IgD-negative memory B cell (primary cell): ENCODE measurements at regions not wholly inside any gene's neighbourhood (a gene's known extent, or its start where the extent isn't known, plus 50 kb on each side); places are given as distances from the start of the nearest gene placed in this dataset.
"Not testable (repeated sequence)": the region's sequence is repeated elsewhere in the genome, so short reads cannot be mapped to it uniquely, and the experiment has no call there.

Experiments
- H3K27ac Mint-ChIP-seq, 3 donors: one replicate each; pipeline ENCODE4 v1.8.0; 2020 to 2022; ENCODE audit warnings: mild to moderate bottlenecking in 3 of 3, mixed read lengths in 3 of 3, moderate library complexity in 1 of 3
- H3K27me3 Mint-ChIP-seq: one replicate; pipeline ENCODE4 v1.8.0; 2021; ENCODE audit warnings: mixed read lengths
- H3K36me3 Mint-ChIP-seq: one replicate; pipeline ENCODE4 v1.8.0; 2020; ENCODE audit warnings: mild to moderate bottlenecking, mixed read lengths
- H3K4me1 Mint-ChIP-seq, 3 donors: one replicate each; pipeline ENCODE4 v1.8.0; 2020 to 2022; ENCODE audit warnings: mixed read lengths in 3 of 3, mild to moderate bottlenecking in 1 of 3
- H3K4me3 Mint-ChIP-seq, 4 donors: one replicate each; pipeline ENCODE4 v1.8.0; 2020 to 2022; ENCODE audit warnings: mild to moderate bottlenecking in 4 of 4, mixed read lengths in 4 of 4, moderate library complexity in 3 of 4
- H3K9me3 Mint-ChIP-seq, 3 donors: one replicate each; pipeline ENCODE4 v1.8.0; 2020 to 2021; ENCODE audit warnings: mixed read lengths in 3 of 3, mild to moderate bottlenecking in 1 of 3

- peak overlapping the region in 2 of 4 donors; percentile 77 to 83 for H3K4me3 Mint-ChIP-seq
- H3K9me3 Mint-ChIP-seq = no peaks in the 10 kb centered on the region
- peaks cover 2% of the 10 kb centered on the region for H3K36me3 Mint-ChIP-seq
- H3K4me1 Mint-ChIP-seq = peaks cover 56 to 70% (median 64%) of the 10 kb centered on the region in 3 donors
- peak overlapping the region; percentile 85 to 98 (median 96) for H3K27ac Mint-ChIP-seq
- H3K27me3 Mint-ChIP-seq = no peaks in the 10 kb centered on the region
Measured at GRCh38 chr2:195536906-195537305, 120.1 kb upstream of the SLC39A10 start.

- Mint-ChIP-seq H3K27ac (peak overlapping the region; percentile 85 to 98 (median 96)), H3K4me1 (peaks cover 56 to 72% (median 66%) of the 10 kb centered on the region in 3 donors), H3K4me3 (peak overlapping the region; percentile 9 to 81 (median 68)), H3K9me3 (peaks cover 0 to 5% (median 0%) of the 10 kb centered on the region in 3 donors), H3K27me3 (no peaks in the 10 kb centered on the region), H3K36me3 (peaks cover 2% of the 10 kb centered on the region)
Measured at GRCh38 chr2:195535911-195536522, 121.0 kb upstream of the SLC39A10 start.

DNA sequence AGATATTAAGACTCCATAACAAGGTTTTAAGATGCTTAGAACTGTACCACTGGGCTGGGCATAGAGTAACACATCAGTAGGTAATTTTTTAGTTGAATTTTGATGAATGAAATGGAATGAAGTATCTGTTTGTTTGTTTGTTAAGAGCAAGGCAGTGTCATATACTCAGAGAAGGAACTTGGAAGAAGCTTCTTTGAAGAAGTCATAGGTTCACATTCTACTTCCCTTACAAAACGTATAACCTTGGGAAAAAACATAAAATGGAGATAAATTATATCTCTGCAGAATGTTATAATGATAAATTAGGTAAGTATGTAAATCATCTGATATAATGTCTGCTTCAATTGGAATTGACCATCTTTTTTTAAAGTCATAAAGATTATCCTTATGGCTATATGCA is 122.1 kb upstream of the SLC39A10 start:
- Mint-ChIP-seq H3K9me3 (peaks cover 0 to 5% (median 0%) of the 10 kb centered on the region in 3 donors), H3K27ac (peak overlapping the region; percentile 85 to 98 (median 96)), H3K27me3 (no peaks in the 10 kb centered on the region), H3K4me3 (peak overlapping the region in 3 of 4 donors; percentile 49 to 86 (median 58)), H3K36me3 (peaks cover 2% of the 10 kb centered on the region), H3K4me1 (peaks cover 57 to 72% (median 66%) of the 10 kb centered on the region in 3 donors)

DNA sequence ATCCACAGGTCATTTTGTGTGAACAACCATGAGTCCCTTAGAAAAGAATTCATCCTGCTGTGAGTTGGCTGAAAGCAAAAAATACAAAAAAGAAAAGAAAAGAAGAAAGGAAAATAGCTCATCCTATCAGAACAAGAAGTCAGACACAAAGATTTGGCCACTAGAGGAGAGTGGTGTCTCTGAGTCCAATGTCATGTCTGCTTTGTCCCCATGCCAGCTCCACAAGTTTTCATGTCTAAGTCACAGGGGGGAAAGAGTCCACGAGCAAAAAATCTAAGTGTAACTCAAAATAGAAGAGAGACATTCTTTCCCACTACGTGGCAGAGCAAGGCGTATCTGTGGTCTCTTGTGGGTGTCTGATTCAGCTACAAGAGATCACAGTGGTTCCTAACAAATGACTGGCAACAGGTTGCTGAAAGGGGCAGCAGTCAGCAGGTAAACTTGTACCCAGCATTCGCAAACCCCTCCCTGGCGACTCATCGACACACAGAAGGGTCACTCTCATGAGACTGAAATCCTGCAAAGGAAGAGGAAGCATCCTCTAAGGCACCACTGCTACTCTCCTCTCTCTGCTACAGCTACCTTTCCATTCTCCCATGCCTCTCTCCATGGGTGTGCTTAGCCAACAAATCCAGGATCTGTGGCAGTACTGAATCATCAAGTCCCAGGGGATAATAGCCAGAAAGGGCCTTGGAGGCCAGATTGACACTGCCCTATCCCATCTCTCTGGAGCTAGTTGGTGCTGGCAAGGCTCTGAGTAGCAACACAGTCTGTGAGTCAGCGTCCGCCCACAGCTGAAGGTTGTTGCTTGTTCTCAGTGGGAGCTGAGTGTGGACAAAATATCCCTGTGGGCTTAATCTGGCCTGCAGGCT is 123.0 kb upstream of the SLC39A10 start:
- H3K4me1 Mint-ChIP-seq = peaks cover 55 to 71% (median 64%) of the 10 kb centered on the region in 3 donors
- peaks cover 2% of the 10 kb centered on the region for H3K36me3 Mint-ChIP-seq
- no peaks in the 10 kb centered on the region for H3K27me3 Mint-ChIP-seq
- H3K27ac Mint-ChIP-seq = peak overlapping the region; percentile 85 to 98 (median 96)
- peak overlapping the region; percentile 71 to 91 (median 79) for H3K4me3 Mint-ChIP-seq
- H3K9me3 Mint-ChIP-seq = peaks cover 0 to 5% (median 0%) of the 10 kb centered on the region in 3 donors

DNA sequence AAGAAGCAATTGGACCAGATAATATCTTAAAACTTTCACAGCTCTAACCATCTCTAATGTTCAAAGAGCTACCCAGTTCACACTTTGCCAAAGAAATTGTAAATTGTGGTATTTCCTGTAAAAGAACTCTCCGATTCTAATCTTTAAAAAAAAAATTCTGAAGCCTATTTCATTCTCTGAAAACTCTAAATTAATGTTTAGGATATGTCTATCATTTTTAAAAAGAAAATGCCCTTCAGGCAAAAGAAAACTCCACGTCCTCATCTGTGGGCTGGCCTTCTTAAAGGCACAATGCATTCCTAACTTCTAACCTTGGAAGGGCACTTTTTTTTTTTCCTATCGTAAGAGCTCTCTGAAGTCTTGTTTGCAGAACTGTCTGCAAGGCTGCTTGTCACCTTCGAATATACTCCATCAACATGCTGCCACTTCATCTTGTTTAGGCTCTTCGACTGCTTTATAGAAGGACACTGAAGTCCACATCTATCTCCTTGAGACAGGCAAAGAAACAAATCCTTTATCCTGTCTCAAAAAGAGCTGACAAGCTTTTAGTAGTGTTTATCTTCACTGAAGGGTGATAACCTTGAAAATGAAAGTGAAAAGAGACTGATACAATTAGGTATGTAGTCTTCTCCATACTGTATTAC is 124.3 kb upstream of the SLC39A10 start:
- H3K36me3 Mint-ChIP-seq = no peaks in the 10 kb centered on the region

GRCh38 chr2:195532255-195532627 is 124.8 kb upstream of the SLC39A10 start:
- no peaks in the 10 kb centered on the region for H3K27me3 Mint-ChIP-seq
- H3K4me3 Mint-ChIP-seq = peak overlapping the region; percentile 78 to 95 (median 88)
- peak overlapping the region; percentile 69 to 94 (median 83) for H3K27ac Mint-ChIP-seq
- peaks cover 0 to 5% (median 2%) of the 10 kb centered on the region in 3 donors for H3K9me3 Mint-ChIP-seq
- no peaks in the 10 kb centered on the region for H3K36me3 Mint-ChIP-seq
- H3K4me1 Mint-ChIP-seq = peaks cover 43 to 58% (median 51%) of the 10 kb centered on the region in 3 donors

More for the DNA sequence above, 124.3 kb upstream of the SLC39A10 start:
- peaks cover 44 to 62% (median 53%) of the 10 kb centered on the region in 3 donors for H3K4me1 Mint-ChIP-seq
- peak overlapping the region; percentile 69 to 94 (median 83) for H3K27ac Mint-ChIP-seq
- H3K9me3 Mint-ChIP-seq = peaks cover 0 to 5% (median 0%) of the 10 kb centered on the region in 3 donors
- H3K4me3 Mint-ChIP-seq = peak overlapping the region; percentile 78 to 95 (median 88)
- H3K27me3 Mint-ChIP-seq = no peaks in the 10 kb centered on the region

GRCh38 chr2:195531754-195532153 is 125.3 kb upstream of the SLC39A10 start:
- no peaks in the 10 kb centered on the region for H3K27me3 Mint-ChIP-seq
- no peaks in the 10 kb centered on the region for H3K36me3 Mint-ChIP-seq
- H3K4me3 Mint-ChIP-seq = peak overlapping the region in 1 of 4 donors; percentile 95
- H3K27ac Mint-ChIP-seq = peak overlapping the region; percentile 69 to 83 (median 78)
- H3K4me1 Mint-ChIP-seq = peaks cover 38 to 53% (median 46%) of the 10 kb centered on the region in 3 donors
- peaks cover 0 to 5% (median 2%) of the 10 kb centered on the region in 3 donors for H3K9me3 Mint-ChIP-seq

- not testable (repeated sequence) for H3K27me3 Mint-ChIP-seq, H3K36me3 Mint-ChIP-seq, H3K27ac Mint-ChIP-seq, H3K4me3 Mint-ChIP-seq, H3K4me1 Mint-ChIP-seq, H3K9me3 Mint-ChIP-seq
Measured at GRCh38 chr2:195523242-195523641, 133.8 kb upstream of the SLC39A10 start.

DNA sequence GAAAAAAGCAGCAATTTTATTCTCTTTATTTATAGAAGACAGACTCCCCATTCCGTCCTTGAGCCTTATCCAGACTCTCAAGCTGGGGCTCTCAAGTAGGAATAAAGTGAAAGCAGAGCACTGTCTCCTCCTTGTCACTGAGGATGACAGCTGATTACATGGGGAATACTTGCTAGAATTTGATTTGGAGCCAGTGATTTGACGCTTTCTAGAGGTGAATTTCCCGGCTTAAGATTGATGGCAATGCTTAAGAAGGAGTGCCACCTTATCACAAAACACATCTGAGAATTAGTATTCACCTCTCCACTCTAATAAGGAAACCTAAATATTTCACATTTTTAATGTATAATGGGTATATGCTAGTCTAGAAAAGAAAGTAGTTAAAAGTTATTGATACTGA is 135.4 kb upstream of the SLC39A10 start:
- Mint-ChIP-seq H3K36me3 (no peaks in the 10 kb centered on the region), H3K4me1 (peaks cover 0 to 3% (median under 1%) of the 10 kb centered on the region in 3 donors), H3K27me3 (no peaks in the 10 kb centered on the region), H3K9me3 (no peaks in the 10 kb centered on the region), H3K4me3 (no peak overlapping the region), H3K27ac (no peak overlapping the region)

GRCh38 chr2:195520671-195521155 is 136.3 kb upstream of the SLC39A10 start:
- H3K36me3 Mint-ChIP-seq = no peaks in the 10 kb centered on the region
- H3K4me1 Mint-ChIP-seq = peaks cover 0 to 3% (median 2%) of the 10 kb centered on the region in 3 donors
- no peak overlapping the region for H3K27ac Mint-ChIP-seq

DNA sequence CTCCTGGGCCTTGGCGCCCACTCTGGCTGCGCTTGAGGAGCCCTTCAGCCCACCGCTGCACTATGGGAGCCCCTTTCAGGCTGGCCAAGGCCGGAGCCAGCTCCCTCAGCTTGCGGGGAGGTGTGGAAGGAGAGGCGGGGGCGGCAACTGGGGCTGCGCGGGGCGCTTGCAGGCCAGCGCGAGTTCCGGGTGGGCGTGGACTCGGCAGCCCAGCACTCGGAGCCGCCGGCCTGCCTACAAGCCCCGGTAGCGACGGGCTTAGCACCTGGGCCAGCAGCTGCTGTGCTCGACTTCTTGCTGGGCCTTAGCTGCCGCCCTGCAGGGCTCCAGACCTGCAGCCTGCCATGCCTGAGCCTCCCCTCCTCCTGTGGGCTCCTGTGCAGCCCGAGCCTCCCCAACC is 141.5 kb upstream of the SLC39A10 start:
- H3K27me3 Mint-ChIP-seq = no peaks in the 10 kb centered on the region
- H3K4me3 Mint-ChIP-seq = no peak overlapping the region
- no peak overlapping the region for H3K27ac Mint-ChIP-seq
- peaks cover 0 to 3% (median 2%) of the 10 kb centered on the region in 3 donors for H3K4me1 Mint-ChIP-seq
- H3K36me3 Mint-ChIP-seq = no peaks in the 10 kb centered on the region
- H3K9me3 Mint-ChIP-seq = no peaks in the 10 kb centered on the region

More at GRCh38 chr2:195520671-195521155, 136.3 kb upstream of the SLC39A10 start:
- Mint-ChIP-seq H3K9me3 (no peaks in the 10 kb centered on the region), H3K27me3 (no peaks in the 10 kb centered on the region), H3K4me3 (no peak overlapping the region)

DNA sequence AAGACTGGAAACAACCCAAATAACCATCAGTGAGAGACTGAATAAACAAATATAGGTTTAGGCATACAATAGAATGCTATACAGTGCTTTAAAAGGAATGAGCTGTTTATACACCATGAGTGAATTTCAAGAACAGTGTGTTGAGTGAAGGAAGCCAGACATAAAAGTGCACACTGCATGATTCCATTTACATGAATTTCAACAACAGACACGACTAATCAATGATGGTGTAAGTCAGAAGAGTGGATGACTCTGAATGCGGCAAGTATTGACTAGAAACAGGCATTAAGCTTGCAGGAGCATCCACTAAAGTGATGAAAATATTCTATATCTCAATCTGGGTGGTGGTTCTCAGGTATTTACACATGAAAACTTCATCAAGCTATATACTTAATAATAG is 142.7 kb upstream of the SLC39A10 start:
- Mint-ChIP-seq H3K27ac (no peak overlapping the region), H3K9me3 (no peaks in the 10 kb centered on the region), H3K4me1 (peaks cover 0 to 3% (median 2%) of the 10 kb centered on the region in 3 donors), H3K4me3 (no peak overlapping the region), H3K27me3 (no peaks in the 10 kb centered on the region), H3K36me3 (no peaks in the 10 kb centered on the region)

DNA sequence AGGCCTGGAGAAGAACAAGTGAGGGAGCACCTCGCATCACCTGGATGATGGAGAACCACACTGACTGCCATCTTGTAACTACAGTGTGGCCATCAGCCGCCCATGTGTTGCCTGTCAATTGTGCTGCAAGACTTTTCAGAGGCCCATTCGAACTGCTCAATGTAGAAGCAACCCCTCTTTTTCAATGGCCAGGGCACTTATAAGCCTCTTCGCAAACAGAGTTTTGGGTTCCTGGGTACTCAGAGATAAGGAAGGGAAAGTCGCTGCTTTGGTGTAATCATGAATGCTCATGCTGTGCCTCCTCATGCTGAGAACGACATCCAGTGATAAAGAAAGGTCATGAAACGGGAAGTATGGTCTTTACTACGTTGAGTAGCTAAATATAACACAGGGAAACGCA is 143.9 kb upstream of the SLC39A10 start:
- H3K27me3 Mint-ChIP-seq = no peaks in the 10 kb centered on the region
- H3K36me3 Mint-ChIP-seq = no peaks in the 10 kb centered on the region
- H3K27ac Mint-ChIP-seq = no peak overlapping the region
- no peak overlapping the region for H3K4me3 Mint-ChIP-seq
- H3K4me1 Mint-ChIP-seq = peaks cover 0 to 3% (median 2%) of the 10 kb centered on the region in 3 donors
- peaks cover 0 to 2% (median 0%) of the 10 kb centered on the region in 3 donors for H3K9me3 Mint-ChIP-seq

DNA sequence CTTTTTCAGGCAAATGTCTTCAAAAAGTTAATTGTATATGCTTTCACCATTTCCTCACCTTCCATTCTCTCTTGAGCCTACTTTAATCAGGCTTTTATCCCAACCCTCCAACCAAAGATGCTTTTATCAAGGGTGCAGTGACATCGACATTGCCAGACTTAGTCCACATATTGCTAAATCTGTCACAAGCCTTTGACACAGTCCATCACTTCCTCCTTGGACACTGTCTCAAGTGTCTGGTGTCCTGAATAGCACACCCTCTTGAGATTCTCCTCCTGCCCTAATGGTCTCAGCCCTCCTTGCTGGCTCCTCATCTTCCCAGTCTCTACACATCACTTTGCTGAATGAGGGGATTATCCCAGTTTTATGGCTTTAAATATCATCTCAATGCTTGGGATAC is 147.5 kb upstream of the SLC39A10 start:
- Mint-ChIP-seq H3K9me3 (peaks cover 0 to 7% (median 2%) of the 10 kb centered on the region in 3 donors), H3K36me3 (no peaks in the 10 kb centered on the region), H3K27me3 (no peaks in the 10 kb centered on the region), H3K4me1 (peaks cover 7 to 12% (median 8%) of the 10 kb centered on the region in 3 donors), H3K4me3 (no peak overlapping the region), H3K27ac (no peak overlapping the region)

GRCh38 chr2:195508139-195508455 is 148.9 kb upstream of the SLC39A10 start:
- H3K4me3 Mint-ChIP-seq = no peak overlapping the region
- H3K9me3 Mint-ChIP-seq = peaks cover 0 to 7% (median 2%) of the 10 kb centered on the region in 3 donors
- peaks cover 5 to 13% (median 7%) of the 10 kb centered on the region in 3 donors for H3K4me1 Mint-ChIP-seq
- no peaks in the 10 kb centered on the region for H3K36me3 Mint-ChIP-seq
- no peak overlapping the region for H3K27ac Mint-ChIP-seq
- H3K27me3 Mint-ChIP-seq = no peaks in the 10 kb centered on the region
